ENCODE measurements at regions not wholly inside any gene's neighbourhood (a gene's known extent, or its start where the extent isn't known, plus 50 kb on each side); places are given as distances from the start of the nearest gene placed in this dataset.

DNA sequence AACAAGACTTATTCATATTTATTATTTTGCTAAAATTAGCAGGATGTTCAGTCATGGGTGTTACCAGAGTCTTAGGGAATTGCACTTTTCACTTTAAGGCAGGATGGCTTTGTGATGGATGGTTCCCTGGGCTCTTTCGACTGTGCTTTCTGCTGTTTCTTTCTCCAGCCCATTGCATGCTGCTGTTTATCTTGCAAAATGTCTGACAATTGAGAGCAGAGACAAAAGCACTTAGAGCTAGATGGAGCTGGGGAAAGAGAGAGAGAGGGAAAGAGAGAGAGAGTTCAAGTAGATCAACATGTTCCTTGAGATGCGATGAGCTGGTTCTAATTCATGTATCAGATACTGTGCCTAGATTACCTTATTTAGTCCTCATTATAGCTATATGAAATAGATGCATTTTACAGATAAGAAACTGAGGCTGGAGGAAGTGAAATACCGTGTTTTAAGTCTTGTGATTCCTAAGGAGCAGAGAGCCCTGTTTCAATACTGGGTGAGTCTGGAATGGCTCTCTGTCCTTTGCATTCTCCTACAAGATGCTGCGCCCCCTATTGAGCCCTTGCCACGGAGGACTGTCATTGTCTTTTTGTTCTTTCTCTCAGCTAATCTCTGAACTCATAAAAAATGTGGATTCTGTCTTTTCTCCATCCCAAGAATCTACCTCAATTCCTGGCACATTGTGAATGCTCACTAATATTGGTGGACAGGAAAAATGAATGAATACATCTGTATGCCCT lies 227.9 kb downstream of the ALG10B start:
- TF ChIP-seq, protein P1, sequence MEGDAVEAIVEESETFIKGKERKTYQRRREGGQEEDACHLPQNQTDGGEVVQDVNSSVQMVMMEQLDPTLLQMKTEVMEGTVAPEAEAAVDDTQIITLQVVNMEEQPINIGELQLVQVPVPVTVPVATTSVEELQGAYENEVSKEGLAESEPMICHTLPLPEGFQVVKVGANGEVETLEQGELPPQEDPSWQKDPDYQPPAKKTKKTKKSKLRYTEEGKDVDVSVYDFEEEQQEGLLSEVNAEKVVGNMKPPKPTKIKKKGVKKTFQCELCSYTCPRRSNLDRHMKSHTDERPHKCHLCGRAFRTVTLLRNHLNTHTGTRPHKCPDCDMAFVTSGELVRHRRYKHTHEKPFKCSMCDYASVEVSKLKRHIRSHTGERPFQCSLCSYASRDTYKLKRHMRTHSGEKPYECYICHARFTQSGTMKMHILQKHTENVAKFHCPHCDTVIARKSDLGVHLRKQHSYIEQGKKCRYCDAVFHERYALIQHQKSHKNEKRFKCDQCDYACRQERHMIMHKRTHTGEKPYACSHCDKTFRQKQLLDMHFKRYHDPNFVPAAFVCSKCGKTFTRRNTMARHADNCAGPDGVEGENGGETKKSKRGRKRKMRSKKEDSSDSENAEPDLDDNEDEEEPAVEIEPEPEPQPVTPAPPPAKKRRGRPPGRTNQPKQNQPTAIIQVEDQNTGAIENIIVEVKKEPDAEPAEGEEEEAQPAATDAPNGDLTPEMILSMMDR (IDR thresholded peaks at IDR 0.05; ENCODE audit: low read depth, low read length), result peak; percentile 49
- TF ChIP-seq POLR2A (IDR thresholded peaks at IDR 0.05; ENCODE audit: extremely low read depth, insufficient read length) (no peak), MYC (IDR thresholded peaks at IDR 0.05; ENCODE audit: low read depth, low read length) (no peak)
- TF ChIP-seq, protein P2, sequence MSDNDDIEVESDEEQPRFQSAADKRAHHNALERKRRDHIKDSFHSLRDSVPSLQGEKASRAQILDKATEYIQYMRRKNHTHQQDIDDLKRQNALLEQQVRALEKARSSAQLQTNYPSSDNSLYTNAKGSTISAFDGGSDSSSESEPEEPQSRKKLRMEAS (IDR thresholded peaks at IDR 0.05; ENCODE audit: low read depth, low read length), result no peak
